ENCODE measurements at regions not wholly inside any gene's neighbourhood (a gene's known extent, or its start where the extent isn't known, plus 50 kb on each side); places are given as distances from the start of the nearest gene placed in this dataset.
"Not testable (repeated sequence)": the region's sequence is repeated elsewhere in the genome, so short reads cannot be mapped to it uniquely, and the experiment has no call there.

- TF ChIP-seq, protein P1, sequence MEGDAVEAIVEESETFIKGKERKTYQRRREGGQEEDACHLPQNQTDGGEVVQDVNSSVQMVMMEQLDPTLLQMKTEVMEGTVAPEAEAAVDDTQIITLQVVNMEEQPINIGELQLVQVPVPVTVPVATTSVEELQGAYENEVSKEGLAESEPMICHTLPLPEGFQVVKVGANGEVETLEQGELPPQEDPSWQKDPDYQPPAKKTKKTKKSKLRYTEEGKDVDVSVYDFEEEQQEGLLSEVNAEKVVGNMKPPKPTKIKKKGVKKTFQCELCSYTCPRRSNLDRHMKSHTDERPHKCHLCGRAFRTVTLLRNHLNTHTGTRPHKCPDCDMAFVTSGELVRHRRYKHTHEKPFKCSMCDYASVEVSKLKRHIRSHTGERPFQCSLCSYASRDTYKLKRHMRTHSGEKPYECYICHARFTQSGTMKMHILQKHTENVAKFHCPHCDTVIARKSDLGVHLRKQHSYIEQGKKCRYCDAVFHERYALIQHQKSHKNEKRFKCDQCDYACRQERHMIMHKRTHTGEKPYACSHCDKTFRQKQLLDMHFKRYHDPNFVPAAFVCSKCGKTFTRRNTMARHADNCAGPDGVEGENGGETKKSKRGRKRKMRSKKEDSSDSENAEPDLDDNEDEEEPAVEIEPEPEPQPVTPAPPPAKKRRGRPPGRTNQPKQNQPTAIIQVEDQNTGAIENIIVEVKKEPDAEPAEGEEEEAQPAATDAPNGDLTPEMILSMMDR (IDR thresholded peaks at IDR 0.05; ENCODE audit: control insufficient read depth, extremely low read depth, insufficient read depth), result no peak
- no peak for DNase-seq (ENCODE audit: low read depth)
Observed at GRCh38 chr2:22134421-22134820, 1010.7 kb downstream of the TDRD15 start.

DNA sequence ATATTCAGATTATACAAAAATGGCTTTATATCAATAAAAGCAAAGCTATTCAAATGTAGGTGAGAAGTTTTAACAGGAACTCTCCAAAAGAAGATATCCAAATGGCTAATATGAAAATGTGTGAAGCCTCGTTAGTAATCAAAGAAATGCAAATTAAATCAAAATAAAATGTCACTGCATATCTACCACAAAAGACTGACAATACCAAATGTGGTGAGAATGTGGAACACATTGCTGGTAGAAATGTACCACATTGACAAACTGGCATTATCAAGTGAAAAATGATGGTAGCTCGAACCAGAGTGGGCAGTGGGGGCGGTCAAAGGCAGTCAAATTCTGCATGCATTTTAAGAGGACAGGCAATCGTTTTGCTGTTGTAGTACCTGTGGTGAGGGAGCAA lies 1012.7 kb downstream of the TDRD15 start:
- TF ChIP-seq, protein P1 (IDR thresholded peaks at IDR 0.05; ENCODE audit: control insufficient read depth, extremely low read depth, insufficient read depth), result no peak
- H3K4me3 ChIP-seq (ENCODE audit: low read depth, low read length), result no peak overlapping the region
- DNase-seq (ENCODE audit: low read depth), result no peak

More at GRCh38 chr2:22134421-22134820, 1010.7 kb downstream of the TDRD15 start:
- no peak overlapping the region for H3K4me3 ChIP-seq (ENCODE audit: low read depth, low read length)

DNA sequence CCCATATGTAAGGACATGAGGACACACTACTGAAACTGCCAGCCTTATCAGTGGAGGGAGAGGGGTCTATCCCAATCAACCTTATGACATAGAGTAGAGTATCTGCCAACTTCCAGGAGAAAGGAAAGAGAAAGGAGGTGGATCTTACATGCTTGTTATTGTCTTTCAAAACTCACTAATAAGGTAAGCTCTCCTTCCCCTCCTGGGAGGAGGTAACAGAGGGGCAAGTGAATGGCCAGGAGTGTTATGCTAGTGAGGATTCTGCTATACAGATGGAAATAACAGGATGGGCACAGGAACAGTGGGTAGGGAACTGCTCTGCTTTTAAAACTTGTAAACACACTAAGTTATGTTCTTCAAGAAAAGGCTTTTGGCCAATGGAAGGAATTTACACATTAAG lies 1020.1 kb downstream of the TDRD15 start:
- no peak for DNase-seq (ENCODE audit: low read depth)
- H3K4me3 ChIP-seq (ENCODE audit: low read depth, low read length), result no peak overlapping the region
- TF ChIP-seq, protein P1 (IDR thresholded peaks at IDR 0.05; ENCODE audit: control insufficient read depth, extremely low read depth, insufficient read depth), result no peak

GRCh38 chr2:22153931-22154613 lies 1030.3 kb downstream of the TDRD15 start:
- DNase-seq (ENCODE audit: low read depth), result no peak
- H3K4me3 ChIP-seq (ENCODE audit: low read depth, low read length), result no peak overlapping the region
- TF ChIP-seq, protein P1 (IDR thresholded peaks at IDR 0.05; ENCODE audit: control insufficient read depth, extremely low read depth, insufficient read depth), result no peak

- not testable (repeated sequence) for H3K4me3 ChIP-seq (ENCODE audit: low read depth, low read length); DNase-seq (ENCODE audit: low read depth)
Observed at GRCh38 chr2:22156661-22157060, 1032.9 kb downstream of the TDRD15 start.

DNA sequence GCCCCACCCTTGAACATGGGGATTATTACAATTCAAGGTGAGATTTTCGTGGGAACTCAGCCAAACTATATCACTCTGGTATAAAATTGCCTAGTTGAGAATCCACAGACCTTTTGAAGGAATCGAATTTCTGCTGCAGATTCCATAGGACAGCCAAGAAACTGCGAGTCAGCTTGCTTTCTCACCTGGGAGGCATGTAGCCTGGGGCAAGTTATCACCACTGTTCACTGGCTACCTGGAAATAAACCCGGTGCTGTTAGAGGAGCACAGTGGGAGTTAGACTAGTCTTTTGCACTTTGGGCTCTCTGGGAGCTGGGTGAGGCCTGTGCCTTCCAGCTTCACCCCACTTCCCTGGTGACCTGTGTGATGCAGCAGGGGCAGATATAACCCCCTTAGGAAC lies 1043.5 kb downstream of the TDRD15 start:
- no peak for DNase-seq (ENCODE audit: low read depth)
- no peak overlapping the region for H3K4me3 ChIP-seq (ENCODE audit: low read depth, low read length)
- TF ChIP-seq, protein P1 (IDR thresholded peaks at IDR 0.05; ENCODE audit: control insufficient read depth, extremely low read depth, insufficient read depth), result no peak

DNA sequence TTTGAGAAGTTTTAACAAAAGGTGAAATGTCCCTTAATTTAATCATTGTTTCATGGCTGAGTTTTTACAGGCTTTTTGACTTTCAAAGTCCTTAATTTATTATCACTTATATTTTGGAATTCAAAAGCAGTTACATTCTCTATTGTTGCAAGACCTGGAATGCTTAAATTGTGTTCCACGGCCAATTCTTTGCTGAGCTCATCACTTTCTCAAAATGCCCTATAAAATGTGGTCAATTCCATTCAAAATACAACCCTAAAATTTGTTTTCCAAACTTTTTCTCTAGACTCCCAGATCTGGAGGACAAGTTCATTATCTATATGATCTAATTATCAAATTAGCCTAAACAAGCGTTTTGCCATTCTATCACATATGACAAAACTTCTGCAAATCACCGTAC lies 1051.2 kb downstream of the TDRD15 start:
- no peak for DNase-seq (ENCODE audit: low read depth)
- H3K4me3 ChIP-seq (ENCODE audit: low read depth, low read length), result no peak overlapping the region
- TF ChIP-seq, protein P1 (IDR thresholded peaks at IDR 0.05; ENCODE audit: control insufficient read depth, extremely low read depth, insufficient read depth), result no peak

Measured in LNCaP clone FGC (cell line).